ENCODE measurements at regions not wholly inside any gene's neighbourhood (a gene's known extent, or its start where the extent isn't known, plus 50 kb on each side); places are given as distances from the start of the nearest gene placed in this dataset.

GRCh38 chr20:24892522-24892921, 56.5 kb upstream of the CST7 start:
- TF ChIP-seq CTCF (IDR thresholded peaks at IDR 0.05) (no peak), TCF7L2 (IDR thresholded peaks at IDR 0.05; ENCODE audit: low read depth, low read length) (no peak), REST (IDR thresholded peaks at IDR 0.05; ENCODE audit: insufficient read depth in 1 of 2, low read depth in 2 of 2, low read length in 1 of 2) (no peak), POLR2AphosphoS5 (IDR thresholded peaks at IDR 0.05; ENCODE audit: low read depth, low read length) (no peak), SIN3A (IDR thresholded peaks at IDR 0.05; ENCODE audit: borderline replicate concordance, insufficient read depth, low read depth, low read length) (no peak)
